Esophagus squamous epithelium (tissue), 5 donors: ENCODE measurements at regions not wholly inside any gene's neighbourhood (a gene's known extent, or its start where the extent isn't known, plus 50 kb on each side); places are given as distances from the start of the nearest gene placed in this dataset.
"Not testable (repeated sequence)": the region's sequence is repeated elsewhere in the genome, so short reads cannot be mapped to it uniquely, and the experiment has no call there.

Experiments used
- DNase-seq: peaks from one replicate; lab custom pipeline; 2025; lab: John Stamatoyannopoulos, UW
- H3K27ac ChIP-seq, 4 donors: fragments of 200-600 bp; sonication (generic); one replicate each; pipeline ENCODE4 v1.5.1; 2016 to 2019; ENCODE audit warnings: mild to moderate bottlenecking in 1 of 4
- H3K27me3 ChIP-seq, 4 donors: fragments of 200-600 bp; sonication (generic); 1 replicate in 3 of 4; 2 replicates in 1 of 4; pipeline versions ENCODE4 v1.5.1 to v1.6.0; 2017 to 2021; ENCODE audit warnings: antibody characterized with exemption in 1 of 4
- H3K36me3 ChIP-seq, 3 donors: fragments of 200-600 bp; sonication (generic); one replicate each; pipeline ENCODE4 v1.5.1; 2016 to 2019
- H3K4me1 ChIP-seq, 3 donors: fragments of 200-600 bp; sonication (generic); one replicate each; pipeline ENCODE4 v1.5.1; 2017 to 2019
- H3K4me3 ChIP-seq, 4 donors: fragments of 200-600 bp; sonication (generic); 1 replicate in 3 of 4; 2 replicates in 1 of 4; pipeline ENCODE4 v1.5.1; 2016 to 2019; ENCODE audit warnings: mild to moderate bottlenecking in 2 of 4, moderate library complexity in 1 of 4
- H3K9me3 ChIP-seq, 3 donors: fragments of 200-600 bp; sonication (generic); one replicate each; pipeline ENCODE4 v1.5.1; 2016 to 2019
- POLR2A ChIP-seq, 4 donors: fragments of 450-650 bp; IDR thresholded peaks; one replicate each; pipeline ENCODE4 v1.6.1; 2017; ENCODE audit warnings: antibody characterized with exemption in 4 of 4, mild to moderate bottlenecking in 4 of 4, moderate library complexity in 3 of 4
- WGBS, 2 donors: methylation state at CpG; one replicate each; pipeline ENCODE4 v1.1.5; 2018; 5-methylcytosine and 5-hydroxymethylcytosine counted together
- intact Hi-C: fragments of 100-400 bp; cut with DNase I; formaldehyde crosslinking; loops from one replicate; pipeline ENCODE4 v1.15.0; 2022
- TF ChIP-seq, protein P1 (sequence below), 6 experiments: fragments of 450-650 bp in 4 of 6; fragments of 200-600 bp in 2 of 6; sonication (generic) in 2 of 6; IDR thresholded peaks; one replicate each; pipeline ENCODE4 v1.5.1; 2016 to 2019; ENCODE audit warnings: antibody characterized with exemption in 6 of 6, mild to moderate bottlenecking in 4 of 6, moderate library complexity in 4 of 6
- donor health status: DM: yes; HTN: yes; CAD: no.

DNA sequence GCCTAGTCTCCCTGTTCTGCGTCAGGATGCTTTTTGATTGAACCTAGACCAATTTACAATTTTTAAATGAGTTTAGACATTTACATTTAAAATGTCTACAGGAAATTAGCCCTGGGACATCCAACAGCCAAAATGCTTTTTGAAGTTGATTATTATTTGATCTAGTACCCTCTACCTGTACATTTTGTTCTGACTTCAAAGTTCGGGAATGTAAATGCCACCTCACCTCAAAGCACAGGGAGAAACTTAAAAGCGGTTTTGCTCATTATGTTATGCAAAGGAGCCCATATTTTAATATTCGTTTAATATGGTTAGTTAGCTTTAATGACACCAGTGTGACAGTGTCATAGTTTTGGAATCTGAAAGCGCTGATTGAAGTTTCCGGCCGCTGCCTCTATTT is 80.1 kb upstream of the FAM204A start:
- 72 to 82% methylated on average over 7 of the region's 7 CpGs for WGBS, 2 donors
- Histone ChIP-seq H3K36me3 (no peaks in the 10 kb centered on the region), H3K27ac (no peak overlapping the region), H3K4me1 (no peaks in the 10 kb centered on the region), H3K9me3 (no peaks in the 10 kb centered on the region), H3K4me3 (no peak overlapping the region), H3K27me3 (peaks cover 0 to 26% (median 0%) of the 10 kb centered on the region in 4 donors)
- DNase-seq, result no peak
- intact Hi-C loops, result no loop called here
- TF ChIP-seq POLR2A (IDR thresholded peaks at IDR 0.05), result no peak
- TF ChIP-seq, protein P1, sequence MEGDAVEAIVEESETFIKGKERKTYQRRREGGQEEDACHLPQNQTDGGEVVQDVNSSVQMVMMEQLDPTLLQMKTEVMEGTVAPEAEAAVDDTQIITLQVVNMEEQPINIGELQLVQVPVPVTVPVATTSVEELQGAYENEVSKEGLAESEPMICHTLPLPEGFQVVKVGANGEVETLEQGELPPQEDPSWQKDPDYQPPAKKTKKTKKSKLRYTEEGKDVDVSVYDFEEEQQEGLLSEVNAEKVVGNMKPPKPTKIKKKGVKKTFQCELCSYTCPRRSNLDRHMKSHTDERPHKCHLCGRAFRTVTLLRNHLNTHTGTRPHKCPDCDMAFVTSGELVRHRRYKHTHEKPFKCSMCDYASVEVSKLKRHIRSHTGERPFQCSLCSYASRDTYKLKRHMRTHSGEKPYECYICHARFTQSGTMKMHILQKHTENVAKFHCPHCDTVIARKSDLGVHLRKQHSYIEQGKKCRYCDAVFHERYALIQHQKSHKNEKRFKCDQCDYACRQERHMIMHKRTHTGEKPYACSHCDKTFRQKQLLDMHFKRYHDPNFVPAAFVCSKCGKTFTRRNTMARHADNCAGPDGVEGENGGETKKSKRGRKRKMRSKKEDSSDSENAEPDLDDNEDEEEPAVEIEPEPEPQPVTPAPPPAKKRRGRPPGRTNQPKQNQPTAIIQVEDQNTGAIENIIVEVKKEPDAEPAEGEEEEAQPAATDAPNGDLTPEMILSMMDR (IDR thresholded peaks at IDR 0.05), result no peak

DNA sequence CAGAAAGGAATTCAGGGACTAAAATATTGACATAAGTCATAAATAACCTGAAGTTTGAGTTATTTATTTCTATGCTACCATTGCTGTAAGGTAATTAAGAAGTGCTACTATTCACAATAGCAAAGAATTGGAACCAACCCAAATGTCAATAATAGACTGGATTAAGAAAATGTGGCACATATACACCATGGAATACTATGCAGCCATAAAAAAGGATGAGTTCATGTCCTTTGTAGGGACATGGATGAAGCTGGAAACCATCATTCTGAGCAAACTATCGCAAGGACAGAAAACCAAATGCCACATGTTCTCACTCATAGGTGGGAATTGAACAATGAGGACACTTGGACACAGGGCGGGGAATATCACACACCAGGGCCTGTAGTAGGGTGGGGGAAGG is 77.9 kb upstream of the FAM204A start:
- H3K4me1 ChIP-seq, intact Hi-C loops, H3K4me3 ChIP-seq, DNase-seq, H3K36me3 ChIP-seq, H3K27ac ChIP-seq, H3K9me3 ChIP-seq: not testable (repeated sequence)
- peaks cover 0 to 41% (median 2%) of the 10 kb centered on the region in 4 donors for H3K27me3 ChIP-seq
- WGBS, 2 donors, result 91 to 93% methylated on average over 2 of the region's 2 CpGs

DNA sequence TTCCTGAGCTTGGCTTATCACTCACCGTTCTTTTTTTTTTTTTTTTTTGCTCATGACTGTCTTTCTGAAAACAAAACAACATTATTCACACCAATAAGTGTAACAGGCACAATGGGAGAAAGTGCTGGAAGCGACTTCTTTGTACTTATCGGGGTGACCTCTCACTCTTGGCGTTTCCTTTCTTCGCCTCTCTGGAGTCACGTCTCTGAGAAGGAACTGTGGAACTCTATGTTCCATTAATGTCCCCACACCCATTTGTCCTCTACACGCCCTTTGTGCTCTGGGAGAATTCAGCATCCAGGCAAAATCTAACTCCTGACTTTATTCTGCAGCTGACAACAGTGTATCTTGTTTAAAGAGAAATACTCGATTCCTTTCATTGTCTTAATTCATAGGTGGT is 70.8 kb upstream of the FAM204A start:
- DNase-seq, result no peak
- H3K27me3 ChIP-seq, result peaks cover 0 to 57% (median 2%) of the 10 kb centered on the region in 4 donors
- 61 to 73% methylated on average over 8 of the region's 8 CpGs for WGBS, 2 donors
- no peaks in the 10 kb centered on the region for H3K4me1 ChIP-seq
- no peaks in the 10 kb centered on the region for H3K36me3 ChIP-seq
- intact Hi-C loops, result loop anchor here (10.0 kb wide), 1 partner anchor 918 kb away; no protein-coding TSS in a partner anchor
- H3K9me3 ChIP-seq, result no peaks in the 10 kb centered on the region
- no peak overlapping the region for H3K27ac ChIP-seq
- no peak for TF ChIP-seq POLR2A (IDR thresholded peaks at IDR 0.05)
- TF ChIP-seq, protein P1 (IDR thresholded peaks at IDR 0.05), result no peak
- no peak overlapping the region for H3K4me3 ChIP-seq

DNA sequence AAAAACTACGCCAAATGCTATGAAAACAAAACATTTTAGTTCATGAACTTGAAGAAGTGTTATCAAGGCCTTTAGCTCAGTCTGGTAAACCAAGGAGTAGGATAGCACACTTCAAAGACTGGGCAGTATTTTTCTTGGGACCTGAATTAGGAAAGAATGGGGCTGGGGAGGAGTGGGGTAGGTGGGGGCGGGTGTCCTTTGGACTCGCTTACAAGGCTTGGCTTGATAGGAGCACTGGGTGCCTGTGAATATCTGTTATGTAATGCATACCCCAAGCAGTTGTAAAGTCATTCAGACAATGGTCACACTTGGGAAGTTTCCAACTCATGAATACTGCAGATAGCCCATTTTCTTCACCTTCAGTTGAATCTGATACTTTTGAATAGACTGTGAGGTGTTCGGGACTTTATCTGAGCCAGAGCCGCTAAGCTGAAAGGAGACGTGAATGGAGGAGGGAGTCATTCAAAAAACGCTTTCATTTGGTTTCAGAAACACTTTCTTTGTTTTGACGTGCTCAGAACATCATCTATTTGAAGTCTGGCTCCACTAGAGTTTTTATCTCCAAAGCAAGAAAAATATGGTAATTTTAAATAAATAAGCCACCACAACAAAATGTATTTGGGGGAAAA is 70.1 kb upstream of the FAM204A start:
- Histone ChIP-seq H3K36me3 (no peaks in the 10 kb centered on the region), H3K27me3 (peaks cover 0 to 50% (median 2%) of the 10 kb centered on the region in 4 donors), H3K27ac (no peak overlapping the region), H3K4me3 (no peak overlapping the region), H3K4me1 (no peaks in the 10 kb centered on the region), H3K9me3 (no peaks in the 10 kb centered on the region)
- no peak for DNase-seq
- TF ChIP-seq, protein P1 (IDR thresholded peaks at IDR 0.05), result no peak
- TF ChIP-seq POLR2A (IDR thresholded peaks at IDR 0.05), result no peak
- 69 to 79% methylated on average over 8 of the region's 8 CpGs for WGBS, 2 donors
- intact Hi-C loops, result loop anchor here (10.0 kb wide), 1 partner anchor 917 kb away; no protein-coding TSS in a partner anchor

DNA sequence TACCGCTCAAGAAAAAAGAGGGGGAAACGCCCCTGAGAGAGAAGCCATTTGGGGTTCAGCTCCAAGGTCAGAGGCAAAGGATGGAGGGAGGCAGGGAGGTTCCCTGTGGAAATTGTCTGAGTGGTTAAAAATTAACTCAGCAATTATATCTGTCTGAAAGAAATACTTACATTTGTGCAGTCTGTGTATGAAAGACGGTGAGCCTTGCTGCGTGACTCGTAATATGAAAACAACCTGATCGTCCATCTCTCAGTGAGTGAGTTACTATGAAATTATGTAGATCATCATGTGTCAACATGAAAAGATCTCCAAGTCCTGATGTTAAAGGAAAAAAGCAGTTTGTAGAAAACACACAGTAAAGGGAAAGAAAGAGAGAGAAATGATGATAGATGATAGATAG is 67.2 kb upstream of the FAM204A start:
- Histone ChIP-seq H3K4me1 (no peaks in the 10 kb centered on the region), H3K27ac (no peak overlapping the region), H3K36me3 (no peaks in the 10 kb centered on the region), H3K27me3 (peaks cover 0 to 45% (median 0%) of the 10 kb centered on the region in 4 donors), H3K4me3 (no peak overlapping the region), H3K9me3 (no peaks in the 10 kb centered on the region)
- WGBS, 2 donors, result 33 to 41% methylated on average over 6 of the region's 6 CpGs
- no peak for DNase-seq
- intact Hi-C loops, result no loop called here
- no peak for TF ChIP-seq POLR2A (IDR thresholded peaks at IDR 0.05)
- TF ChIP-seq, protein P1 (IDR thresholded peaks at IDR 0.05), result no peak
